HCT116 (cell line): ENCODE measurements at regions not wholly inside any gene's neighbourhood (a gene's known extent, or its start where the extent isn't known, plus 50 kb on each side); places are given as distances from the start of the nearest gene placed in this dataset.

Source experiments
- ATAC-seq: fragments of 200-7000 bp; cut with Tn5 transposase; 2 replicates; pipeline ENCODE4 v1.9.1; 2020; ENCODE audit warnings: mild to moderate bottlenecking, moderate library complexity
- BruUV-seq: library from RNA; stranded (reverse); fragments of 400-500 nt; replicated peaks from 2 replicates; lab custom pipeline; 2021; lab: Mats Ljungman, UMichigan
- CTCF ChIA-PET: fragments of 300-600 bp; sonication (Branson Sonifier 250); formaldehyde crosslinking; loops from one replicate; lab custom pipeline; 2021; ENCODE audit warnings: antibody characterized with exemption; lab: Charles Lee
- POLR2A ChIA-PET: fragments of 300-600, 350-600 bp; sonication (Branson Sonifier 250); formaldehyde crosslinking; loops from one replicate; lab custom pipeline; 2021; ENCODE audit warnings: antibody characterized with exemption; lab: Charles Lee
- RAD21 ChIA-PET, 2 experiments: fragments of 300-600 bp; sonication (Branson Sonifier 250); formaldehyde crosslinking; loops; one replicate each; lab custom pipeline; 2023; ENCODE audit warnings: low total read pairs in 2 of 2; ENCODE audit not compliant: uncharacterized antibody in 2 of 2, unreplicated experiment in 2 of 2, low non-redundant PET in 1 of 2; lab: Charles Lee
- DNase-seq: peaks from one replicate; pipeline ENCODE4 v3.0.0-alpha.2; 2010; ENCODE audit warnings: low read depth, low spot score
- H2AFZ ChIP-seq: fragments of 200-600 bp; shearing (Covaris generic), sonication (generic); 2 replicates; pipeline ENCODE4 v1.6.1; 2017; ENCODE audit warnings: low read depth, mixed run types, mixed read lengths, antibody characterized with exemption, low read length; ENCODE audit not compliant: poor library complexity, severe bottlenecking
- H3K27ac ChIP-seq: 2 replicates; pipeline ENCODE4 v1.5.1; 2012; ENCODE audit warnings: low read depth, low read length
- H3K27me3 ChIP-seq: fragments of 200-600 bp; sonication (generic); 2 replicates; pipeline ENCODE4 v1.6.1; 2016; ENCODE audit warnings: mixed run types, low read length, mixed read lengths; ENCODE audit not compliant: insufficient read depth
- H3K36me3 ChIP-seq, 2 experiments: fragments of 200-500 bp in 1 of 2; fragments of 200-600 bp in 1 of 2; sonication (Bioruptor generic) in 1 of 2; sonication (generic) in 1 of 2; 2 replicates each; pipeline versions ENCODE4 v1.5.1 to v1.6.1; 2014 to 2016; ENCODE audit warnings: low read length in 2 of 2, inconsistent platforms in 1 of 2, mixed read lengths in 1 of 2, mixed run types in 1 of 2; ENCODE audit not compliant: insufficient read depth in 2 of 2, control insufficient read depth in 1 of 2
- H3K4me1 ChIP-seq, 2 experiments: fragments of 200-600 bp in 1 of 2; sonication (generic) in 1 of 2; 2 replicates each; pipeline versions ENCODE4 v1.5.1 to v1.6.1; 2012 to 2017; ENCODE audit warnings: low read length in 2 of 2, inconsistent platforms in 1 of 2, mild to moderate bottlenecking in 1 of 2, mixed read lengths in 1 of 2, mixed run types in 1 of 2, moderate library complexity in 1 of 2; ENCODE audit not compliant: insufficient read depth in 2 of 2, control insufficient read depth in 1 of 2
- H3K4me2 ChIP-seq: fragments of 200-600 bp; sonication (generic); 2 replicates; pipeline ENCODE4 v1.6.1; 2017; ENCODE audit warnings: mixed run types, low read length, mixed read lengths
- H3K4me3 ChIP-seq, 2 experiments: fragments of 200-600 bp in 1 of 2; sonication (generic) in 1 of 2; replicated peaks in 1 of 2; 2 replicates each; pipeline ENCODE4 v1.5.1; 2011 to 2016; ENCODE audit warnings: low read length in 2 of 2, control low read depth in 1 of 2, low read depth in 1 of 2, mild to moderate bottlenecking in 1 of 2, mixed read lengths in 1 of 2, mixed run types in 1 of 2
- H3K79me2 ChIP-seq: fragments of 200-600 bp; sonication (generic); 2 replicates; pipeline ENCODE4 v1.6.1; 2017; ENCODE audit warnings: mild to moderate bottlenecking, mixed run types, low read length, moderate library complexity, mixed read lengths; ENCODE audit not compliant: insufficient read depth
- H3K9ac ChIP-seq: fragments of 200-600 bp; sonication (generic); 2 replicates; pipeline ENCODE4 v1.6.1; 2016; ENCODE audit warnings: low read length, mixed read lengths
- H3K9me2 ChIP-seq: fragments of 200-600 bp; sonication (generic), shearing (Covaris generic); 2 replicates; pipeline ENCODE4 v1.6.1; 2017; ENCODE audit warnings: mixed run types, mild to moderate bottlenecking, moderate library complexity; ENCODE audit not compliant: insufficient read depth
- H3K9me3 ChIP-seq, 2 experiments: fragments of 200-500 bp in 1 of 2; fragments of 200-600 bp in 1 of 2; sonication (Bioruptor generic) in 1 of 2; sonication (generic) in 1 of 2; 2 replicates each; pipeline ENCODE4 v1.6.1; 2014 to 2017; ENCODE audit warnings: low read length in 2 of 2, mixed read lengths in 2 of 2, inconsistent platforms in 1 of 2, low read depth in 1 of 2, mild to moderate bottlenecking in 1 of 2, mixed run types in 1 of 2, moderate library complexity in 1 of 2; ENCODE audit not compliant: control insufficient read depth in 1 of 2, insufficient read depth in 1 of 2
- H4K20me1 ChIP-seq: fragments of 200-600 bp; sonication (generic), shearing (Covaris generic); 2 replicates; pipeline ENCODE4 v1.6.1; 2017; ENCODE audit warnings: mixed run types, mild to moderate bottlenecking, moderate library complexity; ENCODE audit not compliant: insufficient read depth
- ATF3 ChIP-seq: IDR thresholded peaks from 2 replicates; pipeline ENCODE4 v1.6.1; 2012
- CBX3 ChIP-seq: IDR thresholded peaks from 2 replicates; pipeline ENCODE4 v1.6.1; 2012; ENCODE audit warnings: low read depth
- CEBPB ChIP-seq: IDR thresholded peaks from 2 replicates; pipeline ENCODE4 v1.6.1; 2012; ENCODE audit warnings: low read depth
- EGR1 ChIP-seq: IDR thresholded peaks from 2 replicates; pipeline ENCODE4 v1.6.1; 2012; ENCODE audit warnings: low read depth
- ELF1 ChIP-seq: IDR thresholded peaks from 2 replicates; pipeline ENCODE4 v1.6.1; 2012; ENCODE audit warnings: low read depth, borderline replicate concordance
- EZH2 ChIP-seq: fragments of 200-600 bp; sonication (generic); IDR thresholded peaks from 2 replicates; pipeline ENCODE4 v1.6.1; 2017; ENCODE audit warnings: antibody characterized with exemption, mixed run types
- EZH2phosphoT487 ChIP-seq: fragments of 200-600 bp; IDR thresholded peaks from 2 replicates; pipeline ENCODE4 v1.6.1; 2018; ENCODE audit warnings: antibody characterized with exemption, borderline replicate concordance
- FOSL1 ChIP-seq: IDR thresholded peaks from 2 replicates; pipeline ENCODE4 v1.6.1; 2012; ENCODE audit warnings: low read depth
- MAX ChIP-seq: IDR thresholded peaks from 2 replicates; pipeline ENCODE4 v1.6.1; 2012
- POLR2A ChIP-seq: IDR thresholded peaks from 2 replicates; pipeline ENCODE4 v1.7.0; 2011; ENCODE audit warnings: borderline replicate concordance; ENCODE audit not compliant: insufficient read depth, insufficient read length; ENCODE audit errors: extremely low read depth
- RAD21 ChIP-seq: IDR thresholded peaks from 2 replicates; pipeline ENCODE4 v1.6.1; 2012; ENCODE audit warnings: low read depth, mild to moderate bottlenecking
- REST ChIP-seq: IDR thresholded peaks from 2 replicates; pipeline ENCODE4 v1.6.1; 2012; ENCODE audit warnings: low read depth
- SIN3A ChIP-seq: IDR thresholded peaks from 2 replicates; pipeline ENCODE4 v1.6.1; 2012; ENCODE audit warnings: low read depth
- SP1 ChIP-seq: IDR thresholded peaks from 2 replicates; pipeline ENCODE4 v1.6.1; 2012; ENCODE audit warnings: low read depth
- TCF7L2 ChIP-seq: IDR thresholded peaks from 2 replicates; pipeline ENCODE4 v1.7.0; 2011; ENCODE audit warnings: borderline replicate concordance, inconsistent platforms; ENCODE audit not compliant: insufficient read depth, insufficient read length; ENCODE audit errors: extremely low read depth
- ZBTB33 ChIP-seq: IDR thresholded peaks from 2 replicates; pipeline ENCODE4 v1.6.1; 2011; ENCODE audit warnings: mild to moderate bottlenecking, low read length, moderate library complexity; ENCODE audit not compliant: insufficient replicate concordance; ENCODE audit errors: extremely low read depth
- ZFX ChIP-seq: fragments of 450-650 bp; IDR thresholded peaks from 2 replicates; pipeline ENCODE4 v1.6.1; 2017
- intact Hi-C: fragments of 100-400 bp; cut with micrococcal nuclease; formaldehyde crosslinking; loops from 2 replicates; pipeline ENCODE4 v1.10.0; 2022

GRCh38 chr4:60482921-60483351 is 717.2 kb upstream of the ADGRL3 start:
- ATAC-seq (no peak), DNase-seq (no peak)
- Histone ChIP-seq H3K27ac (no peak overlapping the region), H3K27me3 (no peaks in the 10 kb centered on the region), H3K9ac (no peak overlapping the region), H4K20me1 (no peaks in the 10 kb centered on the region), H2AFZ (no peak overlapping the region), H3K9me2 (no peaks in the 10 kb centered on the region), H3K79me2 (no peaks in the 10 kb centered on the region), H3K4me3 (no peak overlapping the region), H3K9me3 (peaks cover 0 to 12% of the 10 kb centered on the region in 2 experiments; a peak in 3 of 4 replicates), H3K36me3 (no peaks in the 10 kb centered on the region), H3K4me1 (no peaks in the 10 kb centered on the region), H3K4me2 (no peak overlapping the region)
- intact Hi-C loops, result no loop called here
- ChIA-PET RAD21 (no interaction called here), CTCF (no interaction called here), POLR2A (no interaction called here)
- TF ChIP-seq EZH2 (no peak), SIN3A (no peak), CEBPB (no peak), EGR1 (no peak), RAD21 (no peak), ZFX (no peak), CBX3 (no peak)
- BruUV-seq, result no TSS peak

GRCh38 chr4:60485276-60485675 is 714.9 kb upstream of the ADGRL3 start:
- Histone ChIP-seq H3K4me2 (no peak overlapping the region), H3K27me3 (no peaks in the 10 kb centered on the region), H3K27ac (no peak overlapping the region), H2AFZ (no peak overlapping the region), H4K20me1 (no peaks in the 10 kb centered on the region), H3K79me2 (no peaks in the 10 kb centered on the region), H3K9me3 (peaks cover 3 to 11% of the 10 kb centered on the region in 2 experiments; a peak in 3 of 4 replicates), H3K36me3 (no peaks in the 10 kb centered on the region), H3K9ac (no peak overlapping the region), H3K4me3 (no peak overlapping the region), H3K4me1 (no peaks in the 10 kb centered on the region), H3K9me2 (no peaks in the 10 kb centered on the region)
- RAD21 ChIA-PET, result no interaction called here
- POLR2A ChIA-PET, result no interaction called here
- DNase-seq (no peak), ATAC-seq (no peak)
- intact Hi-C loops, result no loop called here
- TF ChIP-seq EZH2 (no peak), ZFX (no peak), MAX (no peak), REST (no peak), POLR2A (no peak), TCF7L2 (no peak), FOSL1 (no peak), SP1 (no peak), EZH2phosphoT487 (no peak), ELF1 (no peak), EGR1 (no peak), ZBTB33 (no peak), ATF3 (no peak)
- CTCF ChIA-PET, result no interaction called here
- no TSS peak for BruUV-seq
